Osteoblast (primary cell): ENCODE measurements at regions not wholly inside any gene's neighbourhood (a gene's known extent, or its start where the extent isn't known, plus 50 kb on each side); places are given as distances from the start of the nearest gene placed in this dataset.

ENCODE experiments used
- DNase-seq: peaks from one replicate; pipeline ENCODE4 v3.0.0; 2011; ENCODE audit warnings: low spot score, mixed read lengths; ENCODE audit not compliant: insufficient read length; ENCODE audit errors: missing footprints
- H2AFZ ChIP-seq: 2 replicates; pipeline ENCODE4 v1.6.0; 2011; ENCODE audit warnings: mild to moderate bottlenecking, low read length
- H3K27ac ChIP-seq: 2 replicates; pipeline ENCODE4 v1.5.1; 2011; ENCODE audit warnings: mild to moderate bottlenecking, low read depth, low read length, moderate library complexity
- H3K27me3 ChIP-seq: 2 replicates; pipeline ENCODE4 v1.6.0; 2012; ENCODE audit warnings: mild to moderate bottlenecking, control low read depth, inconsistent platforms, low read length, moderate library complexity; ENCODE audit not compliant: insufficient read depth
- H3K36me3 ChIP-seq: 2 replicates; pipeline ENCODE4 v1.5.1; 2011; ENCODE audit warnings: mild to moderate bottlenecking, low read length, control low read depth, moderate library complexity; ENCODE audit not compliant: insufficient read depth
- H3K4me1 ChIP-seq: 2 replicates; pipeline ENCODE4 v1.5.1; 2011; ENCODE audit warnings: mild to moderate bottlenecking, low read length, control low read depth, moderate library complexity; ENCODE audit not compliant: insufficient read depth
- H3K4me2 ChIP-seq: 2 replicates; pipeline ENCODE4 v1.6.0; 2011; ENCODE audit warnings: mild to moderate bottlenecking, low read length; ENCODE audit not compliant: insufficient read depth
- H3K4me3 ChIP-seq: fragments of 200-600 bp; sonication (generic); 3 replicates; pipeline ENCODE4 v1.5.1; 2012; ENCODE audit warnings: mild to moderate bottlenecking, low read length, inconsistent platforms; ENCODE audit not compliant: insufficient read depth
- H3K79me2 ChIP-seq: 2 replicates; pipeline ENCODE4 v1.6.0; 2012; ENCODE audit warnings: mild to moderate bottlenecking, low read length, control low read depth, inconsistent platforms; ENCODE audit not compliant: insufficient read depth
- H3K9me3 ChIP-seq: 2 replicates; pipeline ENCODE4 v1.5.1; 2011; ENCODE audit warnings: low read depth, low read length, control low read depth
- H4K20me1 ChIP-seq: 2 replicates; pipeline ENCODE4 v1.6.0; 2012; ENCODE audit warnings: mild to moderate bottlenecking, low read length, control low read depth; ENCODE audit not compliant: insufficient read depth
- TF ChIP-seq, protein P1 (sequence below): IDR thresholded peaks from 2 replicates; pipeline ENCODE4 v1.5.1; 2011; ENCODE audit warnings: mild to moderate bottlenecking, low read depth, low read length, moderate library complexity; ENCODE audit errors: extremely low read depth

DNA sequence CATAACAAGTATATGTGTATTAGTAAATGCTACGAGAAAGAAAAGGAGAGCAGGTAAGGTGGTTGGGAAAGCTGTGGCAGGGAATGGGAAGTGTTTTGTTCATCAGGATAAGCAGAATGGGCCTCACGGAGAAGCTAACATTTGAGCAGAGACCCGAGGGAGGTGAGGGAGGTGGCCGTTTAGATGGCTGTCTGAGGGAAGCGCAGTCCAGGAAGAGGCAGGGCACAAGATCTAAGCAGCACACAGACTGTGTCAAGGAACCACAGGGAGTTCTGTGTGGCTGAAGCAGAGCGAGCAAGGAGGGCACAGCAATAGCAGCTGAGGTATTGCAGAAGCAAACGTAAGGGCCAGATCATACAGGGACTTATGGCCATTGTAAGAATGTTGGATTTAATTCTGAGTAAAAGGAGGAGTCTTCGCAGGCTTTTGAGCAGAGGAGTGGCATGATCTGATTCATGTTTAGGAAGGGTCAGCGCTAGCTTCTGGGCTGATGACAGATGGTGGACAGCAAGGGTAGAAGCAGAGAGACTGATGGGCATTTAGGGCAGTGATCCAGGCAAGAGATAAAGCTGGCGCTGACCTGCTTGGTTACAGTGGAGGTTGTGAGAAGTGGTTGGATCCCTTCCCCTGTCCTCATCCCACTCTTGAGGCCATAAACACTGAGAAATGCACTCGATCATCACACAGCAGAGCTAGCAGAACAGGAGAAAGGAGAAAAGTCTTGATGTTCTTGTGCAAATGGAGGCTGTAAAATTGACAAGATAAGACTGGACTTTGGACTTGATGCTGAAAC is 199.9 kb downstream of the LACC1 start:
- no peak overlapping the region for H3K4me3 ChIP-seq
- no peaks in the 10 kb centered on the region for H3K79me2 ChIP-seq
- H4K20me1 ChIP-seq = no peaks in the 10 kb centered on the region
- no peak overlapping the region for H2AFZ ChIP-seq
- H3K27me3 ChIP-seq = no peaks in the 10 kb centered on the region
- no peak overlapping the region for H3K27ac ChIP-seq
- DNase-seq = no peak
- no peaks in the 10 kb centered on the region for H3K9me3 ChIP-seq
- no peaks in the 10 kb centered on the region for H3K4me1 ChIP-seq
- H3K36me3 ChIP-seq = no peaks in the 10 kb centered on the region
- no peak overlapping the region for H3K4me2 ChIP-seq
- TF ChIP-seq, protein P1, sequence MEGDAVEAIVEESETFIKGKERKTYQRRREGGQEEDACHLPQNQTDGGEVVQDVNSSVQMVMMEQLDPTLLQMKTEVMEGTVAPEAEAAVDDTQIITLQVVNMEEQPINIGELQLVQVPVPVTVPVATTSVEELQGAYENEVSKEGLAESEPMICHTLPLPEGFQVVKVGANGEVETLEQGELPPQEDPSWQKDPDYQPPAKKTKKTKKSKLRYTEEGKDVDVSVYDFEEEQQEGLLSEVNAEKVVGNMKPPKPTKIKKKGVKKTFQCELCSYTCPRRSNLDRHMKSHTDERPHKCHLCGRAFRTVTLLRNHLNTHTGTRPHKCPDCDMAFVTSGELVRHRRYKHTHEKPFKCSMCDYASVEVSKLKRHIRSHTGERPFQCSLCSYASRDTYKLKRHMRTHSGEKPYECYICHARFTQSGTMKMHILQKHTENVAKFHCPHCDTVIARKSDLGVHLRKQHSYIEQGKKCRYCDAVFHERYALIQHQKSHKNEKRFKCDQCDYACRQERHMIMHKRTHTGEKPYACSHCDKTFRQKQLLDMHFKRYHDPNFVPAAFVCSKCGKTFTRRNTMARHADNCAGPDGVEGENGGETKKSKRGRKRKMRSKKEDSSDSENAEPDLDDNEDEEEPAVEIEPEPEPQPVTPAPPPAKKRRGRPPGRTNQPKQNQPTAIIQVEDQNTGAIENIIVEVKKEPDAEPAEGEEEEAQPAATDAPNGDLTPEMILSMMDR = no peak

DNA sequence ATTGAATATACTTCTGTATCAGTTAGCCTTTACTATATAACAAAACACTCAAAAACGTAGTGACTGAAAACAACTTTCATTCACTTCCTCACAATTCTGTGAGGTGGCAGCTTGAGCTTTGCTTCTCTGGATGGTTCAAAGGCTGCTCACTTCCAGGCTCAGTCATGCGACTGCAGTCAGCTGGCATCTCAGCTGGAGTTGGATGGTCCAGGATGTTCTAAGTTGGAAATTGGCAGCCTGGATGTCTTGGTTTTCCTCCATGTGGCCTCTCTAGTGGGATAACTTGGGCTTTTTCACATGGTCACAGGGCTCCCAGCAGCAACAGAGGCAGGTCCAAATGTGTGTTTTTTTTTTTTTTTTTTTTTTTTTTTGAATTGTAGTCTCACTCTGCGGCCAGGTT is 204.4 kb downstream of the LACC1 start:
- Histone ChIP-seq H3K4me3 (no peak overlapping the region), H4K20me1 (no peaks in the 10 kb centered on the region), H3K9me3 (no peaks in the 10 kb centered on the region), H3K27ac (no peak overlapping the region), H3K79me2 (no peaks in the 10 kb centered on the region), H3K27me3 (peaks cover 5% of the 10 kb centered on the region), H2AFZ (no peak overlapping the region), H3K4me2 (no peak overlapping the region), H3K36me3 (no peaks in the 10 kb centered on the region), H3K4me1 (no peaks in the 10 kb centered on the region)
- no peak for DNase-seq
- TF ChIP-seq, protein P1 = no peak

DNA sequence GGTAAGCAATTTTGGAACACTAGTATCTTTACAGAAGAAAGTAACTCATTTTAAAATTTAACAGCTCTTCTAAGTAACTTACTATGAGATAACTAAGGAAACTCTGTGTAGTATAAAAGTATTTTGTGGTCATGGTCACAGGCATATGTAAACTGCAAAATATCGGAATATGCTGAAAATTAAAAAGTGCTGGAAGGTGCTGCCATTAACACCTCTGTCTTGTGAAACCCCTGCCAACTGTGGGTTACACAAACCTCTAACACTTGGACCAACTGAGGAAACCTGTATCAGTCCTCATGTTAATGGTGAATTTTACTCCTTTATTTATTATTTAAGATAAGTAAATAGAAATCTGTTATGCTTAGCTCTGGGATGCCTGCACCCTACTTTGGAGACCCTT is 206.7 kb downstream of the LACC1 start:
- Histone ChIP-seq H3K9me3 (no peaks in the 10 kb centered on the region), H2AFZ (no peak overlapping the region), H3K27me3 (peaks cover 5% of the 10 kb centered on the region), H4K20me1 (no peaks in the 10 kb centered on the region), H3K36me3 (no peaks in the 10 kb centered on the region), H3K79me2 (no peaks in the 10 kb centered on the region), H3K4me1 (no peaks in the 10 kb centered on the region), H3K4me2 (no peak overlapping the region), H3K4me3 (no peak overlapping the region), H3K27ac (no peak overlapping the region)
- TF ChIP-seq, protein P1 = no peak
- no peak for DNase-seq

DNA sequence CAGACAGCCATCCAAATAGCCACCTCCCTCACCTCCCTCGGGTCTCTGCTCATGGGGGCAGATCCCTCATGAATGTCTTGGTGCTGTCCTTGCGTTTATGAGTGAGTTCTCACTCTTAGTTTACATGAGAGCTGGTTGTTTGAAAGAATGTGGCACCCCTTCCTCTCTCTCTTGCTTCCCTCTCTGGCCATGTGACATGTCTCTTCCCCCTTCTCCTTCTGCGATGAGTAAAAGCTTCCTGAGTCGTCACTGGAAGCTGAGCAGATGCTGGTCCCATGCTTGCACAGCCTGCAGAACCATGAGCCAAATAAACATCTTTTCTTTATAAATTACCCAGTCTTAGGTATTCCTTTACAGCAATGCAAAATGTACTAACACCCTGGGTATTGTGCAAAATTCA is 208.7 kb downstream of the LACC1 start:
- H3K4me1 ChIP-seq = no peaks in the 10 kb centered on the region
- H2AFZ ChIP-seq = no peak overlapping the region
- DNase-seq = no peak
- H4K20me1 ChIP-seq = no peaks in the 10 kb centered on the region
- H3K79me2 ChIP-seq = no peaks in the 10 kb centered on the region
- no peaks in the 10 kb centered on the region for H3K36me3 ChIP-seq
- H3K4me2 ChIP-seq = no peak overlapping the region
- H3K9me3 ChIP-seq = no peaks in the 10 kb centered on the region
- H3K27ac ChIP-seq = no peak overlapping the region
- TF ChIP-seq, protein P1 = no peak
- H3K27me3 ChIP-seq = peaks cover 5% of the 10 kb centered on the region
- no peak overlapping the region for H3K4me3 ChIP-seq
